K562 (cell line): ENCODE measurements at regions not wholly inside any gene's neighbourhood (a gene's known extent, or its start where the extent isn't known, plus 50 kb on each side); places are given as distances from the start of the nearest gene placed in this dataset.

ENCODE experiments used
- CTBP1 ChIP-seq: fragments of 450-650 bp; IDR thresholded peaks from 2 replicates; pipeline ENCODE4 v1.6.1; 2016; ENCODE audit warnings: borderline replicate concordance
- CTCF ChIP-seq, 3 experiments: IDR thresholded peaks in 2 of 3; conservative IDR thresholded peaks in 1 of 3; 2 replicates each; pipeline ENCODE4 v1.5.1; 2011 to 2012; ENCODE audit warnings: low read length in 3 of 3, mild to moderate bottlenecking in 3 of 3, control low read depth in 2 of 3, improper control_type of control experiment in 1 of 3, inconsistent platforms in 1 of 3, low read depth in 1 of 3, mixed read lengths in 1 of 3, moderate library complexity in 1 of 3; ENCODE audit not compliant: insufficient read depth in 2 of 3
- EP300 ChIP-seq: IDR thresholded peaks from 2 replicates; pipeline ENCODE4 v1.6.1; 2012; ENCODE audit warnings: low read length, improper control_type of control experiment
- FOXM1 ChIP-seq, 2 experiments: fragments of 450-650 bp in 1 of 2; sonication (generic) in 1 of 2; formaldehyde crosslinking in 1 of 2; IDR thresholded peaks; 2 replicates each; pipeline versions ENCODE4 v1.6.1 to v1.9.0; 2017 to 2022; ENCODE audit warnings: low read depth in 2 of 2, mild to moderate bottlenecking in 2 of 2, missing genetic modification reagents in 1 of 2, moderate library complexity in 1 of 2
- GATA2 ChIP-seq: sonication (generic); formaldehyde crosslinking; IDR thresholded peaks from 2 replicates; pipeline ENCODE4 v1.4.0; 2020; ENCODE audit warnings: mild to moderate bottlenecking, missing genetic modification reagents
- KLF16 ChIP-seq: IDR thresholded peaks from 2 replicates; pipeline ENCODE4 v1.6.1; 2016; ENCODE audit warnings: antibody characterized with exemption
- NR2C1 ChIP-seq, 2 experiments: fragments of 450-650 bp; IDR thresholded peaks; 2 replicates each; pipeline ENCODE4 v1.6.1; 2017; ENCODE audit warnings: mild to moderate bottlenecking in 2 of 2, antibody characterized with exemption in 1 of 2, inconsistent platforms in 1 of 2, missing compliant biosample characterization in 1 of 2, missing genetic modification characterization in 1 of 2
- PHF21A ChIP-seq: fragments of 450-650 bp; IDR thresholded peaks from 2 replicates; pipeline ENCODE4 v1.6.1; 2017; ENCODE audit warnings: low read depth, borderline replicate concordance
- POLR2AphosphoS5 ChIP-seq: IDR thresholded peaks from 2 replicates; pipeline ENCODE4 v1.6.1; 2011; ENCODE audit warnings: mild to moderate bottlenecking, low read depth, low read length, moderate library complexity; ENCODE audit not compliant: control insufficient read depth, insufficient read depth
- POLR2H ChIP-seq: IDR thresholded peaks from 2 replicates; pipeline ENCODE4 v1.6.1; 2016; ENCODE audit warnings: missing genetic modification characterization, low read depth, mild to moderate bottlenecking, control low read depth, missing compliant biosample characterization, moderate library complexity
- RBBP5 ChIP-seq: fragments of 200-600 bp; sonication (generic); IDR thresholded peaks from 2 replicates; pipeline ENCODE4 v1.6.1; 2012; ENCODE audit warnings: borderline replicate concordance, mild to moderate bottlenecking, low read length, control low read depth, inconsistent platforms; ENCODE audit not compliant: insufficient read depth, poor library complexity, severe bottlenecking
- SMAD3 ChIP-seq: fragments of 450-650 bp; formaldehyde crosslinking; conservative IDR thresholded peaks from 2 replicates; pipeline ENCODE4 v1.4.0; 2020; ENCODE audit warnings: mild to moderate bottlenecking
- TAF1 ChIP-seq: IDR thresholded peaks from 2 replicates; pipeline ENCODE4 v1.6.1; 2011; ENCODE audit warnings: mild to moderate bottlenecking, low read length, moderate library complexity; ENCODE audit not compliant: insufficient read depth, control insufficient read depth, severe bottlenecking; ENCODE audit errors: extremely low read depth

- TF ChIP-seq POLR2AphosphoS5 (no peak), KLF16 (no peak), FOXM1 (IDR thresholded peaks at IDR 0.05; ENCODE audit: low read depth) (no peak), FOXM1 (CRISPR knock-in tag; IDR thresholded peaks at IDR 0.05; ENCODE audit: low read depth) (no peak), SMAD3 (CRISPR knock-in tag) (no peak), GATA2 (CRISPR knock-in tag) (no peak), TAF1 (no peak), CTCF (IDR thresholded peaks at IDR 0.05 in 2 of 3, conservative IDR thresholded peaks at IDR 0.05 in 1 of 3; ENCODE audit: insufficient read depth in 2 of 3, low read depth in 1 of 3, low read length in 3 of 3) (no peak), NR2C1 (IDR thresholded peaks at IDR 0.05) (no peak), NR2C1 (tag; IDR thresholded peaks at IDR 0.05) (no peak), RBBP5 (no peak), CTBP1 (no peak), EP300 (no peak), POLR2H (tag) (no peak), PHF21A (no peak)
These were observed 910.4 kb upstream of the PCDH10 start for GRCh38 chr4:132238697-132239096.
